ENCODE measurements at regions not wholly inside any gene's neighbourhood (a gene's known extent, or its start where the extent isn't known, plus 50 kb on each side); places are given as distances from the start of the nearest gene placed in this dataset.

DNA sequence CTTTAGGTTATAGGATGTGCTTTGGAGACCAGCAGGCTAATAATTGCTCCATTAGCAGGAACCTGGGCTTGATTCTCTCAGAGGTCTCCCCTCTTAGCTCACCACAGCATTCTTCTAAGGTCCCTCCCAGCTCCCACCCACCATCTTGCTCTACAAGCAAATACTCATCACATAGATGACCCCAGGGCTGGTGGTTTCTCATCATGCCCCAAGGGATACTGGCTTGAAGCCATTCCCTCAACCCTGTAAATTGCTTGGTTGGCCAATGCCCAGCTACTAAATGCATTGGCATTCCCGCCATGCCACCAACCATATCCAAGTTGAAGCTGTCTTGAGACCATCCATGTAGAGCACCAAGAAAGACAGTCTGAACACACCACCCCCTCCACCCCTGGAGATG, 130.2 kb upstream of the NCAM1 start:
- TF ChIP-seq ZNF883 (CRISPR knock-in tag; IDR thresholded peaks at IDR 0.05; ENCODE audit: not compliant biosample characterization) (no peak), SAFB2 (CRISPR knock-in tag; IDR thresholded peaks at IDR 0.05; ENCODE audit: borderline replicate concordance, low read depth) (no peak)

Measured in HepG2 (cell line).